ENCODE measurements at regions not wholly inside any gene's neighbourhood (a gene's known extent, or its start where the extent isn't known, plus 50 kb on each side); places are given as distances from the start of the nearest gene placed in this dataset.

GRCh38 chr10:33117816-33118215 lies 159.8 kb upstream of the ITGB1 start:
- ChIA-PET CTCF (no interaction called here), POLR2A (no interaction called here)
- Histone ChIP-seq H3K79me2 (ENCODE audit: control insufficient read depth, insufficient read depth, low read length) (no peaks in the 10 kb centered on the region), H2AFZ (ENCODE audit: low read depth, low read length) (no peak overlapping the region), H3K27me3 (ENCODE audit: control insufficient read depth in 2 of 2, insufficient read depth in 2 of 2, low read length in 2 of 2) (no peaks in the 10 kb centered on the region), H3K4me2 (ENCODE audit: insufficient read depth, low read length) (no peak overlapping the region), H3K9ac (replicated peaks; ENCODE audit: extremely low read depth, insufficient read depth, low read length) (no peak overlapping the region), H3K4me3 (replicated peaks in 1 of 3; ENCODE audit: insufficient read depth in 1 of 3, low read depth in 1 of 3, low read length in 3 of 3) (no peak overlapping the region), H3K9me1 (replicated peaks; ENCODE audit: control insufficient read depth, extremely low read depth, insufficient read depth, low read length) (no peaks in the 10 kb centered on the region), H4K20me1 (replicated peaks; ENCODE audit: control insufficient read depth, extremely low read depth, insufficient read depth, low read length) (no peaks in the 10 kb centered on the region), H3K27ac (ENCODE audit: insufficient read depth, low read depth, low read length) (no peak overlapping the region), H3K9me3 (replicated peaks; ENCODE audit: control insufficient read depth, insufficient read depth, low read length) (no peaks in the 10 kb centered on the region), H3K4me1 (ENCODE audit: control insufficient read depth, extremely low read depth, insufficient read depth, low read length) (peaks cover 3% of the 10 kb centered on the region), H3K36me3 (ENCODE audit: control insufficient read depth in 2 of 2, extremely low read depth in 1 of 2, insufficient read depth in 2 of 2, low read length in 2 of 2) (no peaks in the 10 kb centered on the region)
- intact Hi-C loops (cut with micrococcal nuclease) (loop anchor here (5.0 kb wide), 4 partner anchors 39 to 1519 kb away; partner anchors contain the start of gene NRP1), dilution Hi-C loops (cut with MboI; ENCODE audit: extremely low pct_ligation_motif_present, low sequenced_read_pairs) (no loop called here)
- FAIRE-seq (peak; percentile 15), DNase-seq (ENCODE audit: low read depth, low spot score) (no peak)
- no peak for TF ChIP-seq CTCF (IDR thresholded peaks at IDR 0.05; ENCODE audit: extremely low read depth in 1 of 2, insufficient read depth in 1 of 2, low read depth in 1 of 2, low read length in 2 of 2)
- TF ChIP-seq JUN (IDR thresholded peaks at IDR 0.05; ENCODE audit: borderline replicate concordance, insufficient read depth, insufficient read length, low read depth) = no peak
- no peak for TF ChIP-seq POLR2AphosphoS5 (IDR thresholded peaks at IDR 0.05; ENCODE audit: insufficient read depth, low read depth, low read length)
- TF ChIP-seq MAX (IDR thresholded peaks at IDR 0.05; ENCODE audit: insufficient read depth, insufficient read length) = no peak
- TF ChIP-seq FOS (IDR thresholded peaks at IDR 0.05; ENCODE audit: borderline replicate concordance, insufficient read depth, low read length) = no peak
- TF ChIP-seq MYC (IDR thresholded peaks at IDR 0.05; ENCODE audit: low read depth, low read length) = no peak
- TF ChIP-seq GATA2 (IDR thresholded peaks at IDR 0.05; ENCODE audit: insufficient read depth, insufficient read length, low read depth, low read length) = no peak
- TF ChIP-seq EZH2 (IDR thresholded peaks at IDR 0.05; ENCODE audit: borderline replicate concordance, low read depth, low read length, severe bottlenecking) = no peak
- no peak for TF ChIP-seq POLR2A (IDR thresholded peaks at IDR 0.05; ENCODE audit: low read depth, low read length)
- no TSS peak for BruUV-seq (replicated peaks)

All from endothelial cell of umbilical vein (primary cell).